Mesothelial cell of epicardium (in vitro differentiated cells): ENCODE measurements at regions not wholly inside any gene's neighbourhood (a gene's known extent, or its start where the extent isn't known, plus 50 kb on each side); places are given as distances from the start of the nearest gene placed in this dataset.

Experiments
- DNase-seq, 2 experiments: peaks; one replicate each; pipeline ENCODE4 v3.0.0; 2021; ENCODE audit warnings: low spot score in 2 of 2; ENCODE audit not compliant: unreplicated experiment in 2 of 2
- H3K27ac Mint-ChIP-seq: 2 replicates; pipeline ENCODE4 v1.8.0; 2021; ENCODE audit warnings: mixed read lengths
- H3K27me3 Mint-ChIP-seq: 2 replicates; pipeline ENCODE4 v1.8.0; 2021; ENCODE audit warnings: low read depth, mixed read lengths
- H3K36me3 Mint-ChIP-seq: 2 replicates; pipeline ENCODE4 v1.8.0; 2021; ENCODE audit warnings: mixed read lengths
- H3K4me1 Mint-ChIP-seq: 2 replicates; pipeline ENCODE4 v1.8.0; 2021; ENCODE audit warnings: mixed read lengths
- H3K4me3 Mint-ChIP-seq: 2 replicates; pipeline ENCODE4 v1.8.0; 2021; ENCODE audit warnings: mild to moderate bottlenecking, moderate library complexity, mixed read lengths
- H3K9me3 Mint-ChIP-seq: 2 replicates; pipeline ENCODE4 v1.8.0; 2021; ENCODE audit warnings: mixed read lengths
- TF ChIP-seq, protein P1 (sequence below): fragments of 200-600 bp; sonication (generic); IDR thresholded peaks from one replicate; pipeline ENCODE4 v1.5.0; 2021; ENCODE audit warnings: antibody characterized with exemption; ENCODE audit not compliant: unreplicated experiment

DNA sequence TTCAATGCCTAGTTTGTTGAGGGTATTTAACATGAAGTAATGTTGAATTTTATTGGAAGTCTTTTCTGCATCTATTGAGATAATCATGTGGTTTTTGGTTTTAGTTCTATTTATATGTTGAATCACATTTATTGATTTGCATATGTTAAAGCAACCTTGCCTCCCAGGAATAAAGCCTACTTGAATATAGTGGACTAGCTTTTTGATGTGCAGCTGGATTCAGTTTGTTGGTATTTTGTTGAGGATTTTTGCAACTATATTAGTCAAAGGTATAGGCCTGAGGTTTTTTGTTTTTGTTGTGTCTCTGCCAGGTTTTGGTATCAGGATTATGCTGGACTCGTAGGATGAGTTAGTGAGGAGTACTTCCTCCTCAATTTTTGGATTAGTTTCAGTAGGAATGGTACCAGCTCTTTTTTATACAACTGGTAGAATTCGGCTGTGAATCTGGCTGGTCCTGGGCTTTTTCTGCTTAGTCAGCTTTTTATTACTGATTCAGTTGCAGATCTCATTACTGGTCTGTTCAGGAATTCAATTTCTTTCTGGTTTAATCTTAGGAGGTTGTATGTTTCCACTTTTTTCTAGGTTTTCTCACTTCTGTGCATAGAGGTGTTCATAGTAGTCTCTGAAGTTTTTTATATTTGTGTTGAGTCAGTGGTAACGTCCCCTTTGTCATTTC is 209.8 kb upstream of the RBMS3 start:
- Mint-ChIP-seq H3K4me1 (no peaks in the 10 kb centered on the region), H3K36me3 (peaks cover 12% of the 10 kb centered on the region), H3K27me3 (no peaks in the 10 kb centered on the region), H3K9me3 (peaks cover 35% of the 10 kb centered on the region), H3K27ac (no peak overlapping the region), H3K4me3 (no peak overlapping the region)
- TF ChIP-seq, protein P1, sequence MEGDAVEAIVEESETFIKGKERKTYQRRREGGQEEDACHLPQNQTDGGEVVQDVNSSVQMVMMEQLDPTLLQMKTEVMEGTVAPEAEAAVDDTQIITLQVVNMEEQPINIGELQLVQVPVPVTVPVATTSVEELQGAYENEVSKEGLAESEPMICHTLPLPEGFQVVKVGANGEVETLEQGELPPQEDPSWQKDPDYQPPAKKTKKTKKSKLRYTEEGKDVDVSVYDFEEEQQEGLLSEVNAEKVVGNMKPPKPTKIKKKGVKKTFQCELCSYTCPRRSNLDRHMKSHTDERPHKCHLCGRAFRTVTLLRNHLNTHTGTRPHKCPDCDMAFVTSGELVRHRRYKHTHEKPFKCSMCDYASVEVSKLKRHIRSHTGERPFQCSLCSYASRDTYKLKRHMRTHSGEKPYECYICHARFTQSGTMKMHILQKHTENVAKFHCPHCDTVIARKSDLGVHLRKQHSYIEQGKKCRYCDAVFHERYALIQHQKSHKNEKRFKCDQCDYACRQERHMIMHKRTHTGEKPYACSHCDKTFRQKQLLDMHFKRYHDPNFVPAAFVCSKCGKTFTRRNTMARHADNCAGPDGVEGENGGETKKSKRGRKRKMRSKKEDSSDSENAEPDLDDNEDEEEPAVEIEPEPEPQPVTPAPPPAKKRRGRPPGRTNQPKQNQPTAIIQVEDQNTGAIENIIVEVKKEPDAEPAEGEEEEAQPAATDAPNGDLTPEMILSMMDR = no peak
- no peak for DNase-seq

DNA sequence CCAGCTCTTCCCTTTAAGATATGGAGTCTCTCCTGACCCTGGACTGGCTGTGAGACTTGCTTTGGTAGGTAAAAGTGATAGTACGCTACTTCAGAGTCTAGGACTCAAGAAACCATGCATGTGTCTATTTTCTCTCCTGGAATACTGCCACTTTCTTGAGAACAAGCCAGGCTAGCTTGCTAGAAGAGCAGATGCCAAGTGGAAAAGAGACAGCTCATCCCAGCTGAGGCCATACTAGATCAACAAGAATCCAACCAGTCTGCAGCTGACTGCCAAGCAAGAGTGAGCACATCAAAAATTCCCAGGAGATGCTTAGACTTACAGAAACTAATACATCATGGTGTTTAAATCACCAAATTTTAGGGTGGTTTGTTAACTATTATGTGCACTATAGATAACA is 208.3 kb upstream of the RBMS3 start:
- DNase-seq = no peak
- Mint-ChIP-seq H3K27me3 (no peaks in the 10 kb centered on the region), H3K9me3 (peaks cover 35% of the 10 kb centered on the region), H3K4me1 (no peaks in the 10 kb centered on the region), H3K27ac (no peak overlapping the region), H3K36me3 (peaks cover 12% of the 10 kb centered on the region), H3K4me3 (no peak overlapping the region)
- TF ChIP-seq, protein P1 = no peak

DNA sequence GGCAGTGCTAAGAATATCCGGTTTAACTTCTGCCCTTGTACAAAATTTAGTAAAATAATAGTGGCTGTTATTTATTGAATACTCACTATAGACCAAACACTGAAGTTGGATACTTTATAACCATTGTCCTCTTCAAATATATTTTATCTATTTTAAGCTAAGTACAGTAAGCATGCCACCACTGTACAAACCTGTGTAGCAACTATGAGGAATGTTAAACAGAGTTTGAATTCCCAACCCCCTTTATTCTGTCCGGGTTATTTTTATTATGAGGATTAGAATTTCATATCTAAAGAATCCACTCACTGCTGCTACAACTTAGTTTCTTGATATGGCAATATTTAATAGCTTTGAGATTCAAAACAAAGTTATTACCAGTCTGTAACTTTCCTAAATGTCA is 203.5 kb upstream of the RBMS3 start:
- Mint-ChIP-seq H3K9me3 (peaks cover 10% of the 10 kb centered on the region), H3K27ac (no peak overlapping the region), H3K36me3 (no peaks in the 10 kb centered on the region), H3K4me1 (no peaks in the 10 kb centered on the region), H3K4me3 (no peak overlapping the region), H3K27me3 (no peaks in the 10 kb centered on the region)
- TF ChIP-seq, protein P1 = no peak
- no peak for DNase-seq

DNA sequence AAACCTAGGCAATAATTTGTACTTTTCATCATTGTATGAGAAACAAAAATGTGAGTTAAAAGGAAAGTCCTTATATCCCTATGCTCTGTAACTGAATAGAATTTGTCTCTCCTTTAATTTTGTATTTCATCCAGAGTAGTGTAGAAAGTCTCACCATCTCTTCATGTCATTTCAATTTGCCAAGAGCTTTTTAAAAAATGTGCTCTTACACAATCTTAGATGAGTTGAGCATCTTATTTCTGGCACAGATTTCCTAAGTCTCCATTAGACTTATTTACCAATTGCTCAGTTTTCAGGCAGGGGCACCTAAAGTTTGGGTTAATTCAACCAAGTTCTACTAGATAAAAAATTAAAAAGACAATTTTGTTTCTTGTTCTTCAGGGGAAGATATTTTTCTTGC is 201.5 kb upstream of the RBMS3 start:
- Mint-ChIP-seq H3K27ac (no peak overlapping the region), H3K4me1 (peaks cover 5% of the 10 kb centered on the region), H3K4me3 (no peak overlapping the region), H3K36me3 (no peaks in the 10 kb centered on the region), H3K9me3 (no peaks in the 10 kb centered on the region), H3K27me3 (no peaks in the 10 kb centered on the region)
- TF ChIP-seq, protein P1 = no peak
- DNase-seq = no peak

DNA sequence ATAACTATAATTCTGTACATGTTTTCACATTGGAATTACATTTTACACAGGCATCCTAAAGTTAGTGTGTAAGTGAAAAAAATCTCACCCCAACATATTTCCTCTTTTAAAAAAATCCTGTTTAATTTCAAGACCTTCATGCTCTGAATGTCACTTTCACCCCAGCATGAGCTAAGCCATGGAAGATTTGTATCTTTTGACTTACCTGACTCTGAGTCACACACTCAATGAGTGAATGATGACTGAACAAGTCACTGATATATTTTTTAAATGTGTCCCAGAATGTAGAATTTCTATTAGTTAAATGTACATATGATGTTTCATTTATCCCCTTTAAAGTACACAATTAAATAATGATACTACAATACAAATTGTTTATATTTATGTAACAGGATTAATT is 199.9 kb upstream of the RBMS3 start:
- no peak overlapping the region for H3K27ac Mint-ChIP-seq
- peaks cover 10% of the 10 kb centered on the region for H3K9me3 Mint-ChIP-seq
- TF ChIP-seq, protein P1 = no peak
- H3K4me1 Mint-ChIP-seq = peaks cover 5% of the 10 kb centered on the region
- H3K4me3 Mint-ChIP-seq = no peak overlapping the region
- H3K36me3 Mint-ChIP-seq = no peaks in the 10 kb centered on the region
- no peak for DNase-seq
- H3K27me3 Mint-ChIP-seq = no peaks in the 10 kb centered on the region

DNA sequence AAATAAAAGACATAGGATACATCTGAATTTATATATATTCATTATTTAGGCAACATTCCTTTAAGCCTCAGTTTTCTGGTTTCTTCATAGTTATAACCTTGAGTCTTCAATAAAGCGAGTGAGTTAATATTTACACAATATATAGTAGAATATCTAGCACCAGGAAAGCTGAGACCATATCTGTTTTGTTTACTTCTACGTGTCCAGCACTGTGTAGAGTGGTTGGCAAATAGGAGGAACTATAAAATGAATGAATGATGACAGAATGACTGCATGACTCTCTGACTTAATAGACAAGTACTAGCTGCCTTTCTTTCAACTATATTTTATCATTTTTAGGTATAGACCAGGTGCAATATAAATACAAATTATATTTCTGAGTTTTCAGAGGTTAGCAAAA is 197.8 kb upstream of the RBMS3 start:
- no peaks in the 10 kb centered on the region for H3K27me3 Mint-ChIP-seq
- no peak overlapping the region for H3K27ac Mint-ChIP-seq

More for the DNA sequence above, 197.8 kb upstream of the RBMS3 start:
- no peaks in the 10 kb centered on the region for H3K36me3 Mint-ChIP-seq
- no peak overlapping the region for H3K4me3 Mint-ChIP-seq
- H3K9me3 Mint-ChIP-seq = peaks cover 10% of the 10 kb centered on the region
- TF ChIP-seq, protein P1 = no peak
- no peak for DNase-seq
- peaks cover 5% of the 10 kb centered on the region for H3K4me1 Mint-ChIP-seq
